ENCODE measurements at regions not wholly inside any gene's neighbourhood (a gene's known extent, or its start where the extent isn't known, plus 50 kb on each side); places are given as distances from the start of the nearest gene placed in this dataset.

GRCh38 chr6:92864966-92865555 is 554.3 kb downstream of the EPHA7 start:
- H3K4me3 ChIP-seq (ENCODE audit: low read length) = no peak overlapping the region
- H3K27ac ChIP-seq (ENCODE audit: low read length) = no peak overlapping the region
- H4K20me1 ChIP-seq (ENCODE audit: insufficient read depth) = no peaks in the 10 kb centered on the region
- H3F3A ChIP-seq (ENCODE audit: insufficient read depth, low read length, poor library complexity, severe bottlenecking) = no peaks in the 10 kb centered on the region
- H3K79me2 ChIP-seq (replicated peaks; ENCODE audit: insufficient read depth, low read length) = no peaks in the 10 kb centered on the region
- H3K27me3 ChIP-seq (ENCODE audit: insufficient read depth, low read depth, low read length) = no peaks in the 10 kb centered on the region
- no peaks in the 10 kb centered on the region for H3K36me3 ChIP-seq (ENCODE audit: insufficient read depth, low read length)
- H3K9ac ChIP-seq (ENCODE audit: low read length) = no peak overlapping the region
- no peak overlapping the region for H2AFZ ChIP-seq (ENCODE audit: low read depth, low read length)
- no peaks in the 10 kb centered on the region for H3K9me2 ChIP-seq (ENCODE audit: insufficient read depth, low read length)
- no peak overlapping the region for H3K4me2 ChIP-seq (ENCODE audit: low read length)
- no peak for TF ChIP-seq POLR2AphosphoS5 (IDR thresholded peaks at IDR 0.05)
- no peak for TF ChIP-seq RAD21 (conservative IDR thresholded peaks at IDR 0.05)
- no peak for TF ChIP-seq MXI1 (conservative IDR thresholded peaks at IDR 0.05; ENCODE audit: poor library complexity, severe bottlenecking)
- no peak for TF ChIP-seq SMC3 (conservative IDR thresholded peaks at IDR 0.05; ENCODE audit: poor library complexity)
- TF ChIP-seq EZH2 (IDR thresholded peaks at IDR 0.05; ENCODE audit: borderline replicate concordance, insufficient read depth, low read length, poor library complexity, severe bottlenecking) = no peak
- no peak for TF ChIP-seq TAF1 (IDR thresholded peaks at IDR 0.05; ENCODE audit: low read depth)
- TF ChIP-seq REST (IDR thresholded peaks at IDR 0.05; ENCODE audit: borderline replicate concordance) = no peak
- no peak for TF ChIP-seq CTCF (IDR thresholded peaks at IDR 0.05; ENCODE audit: poor library complexity, severe bottlenecking)
- TF ChIP-seq EP300 (conservative IDR thresholded peaks at IDR 0.05; ENCODE audit: poor library complexity, severe bottlenecking) = no peak
- H3K9me3 ChIP-seq (ENCODE audit: low read length) = no peaks in the 10 kb centered on the region

- no peaks in the 10 kb centered on the region for H3K27me3 ChIP-seq (ENCODE audit: insufficient read depth, low read depth, low read length)
- no peak overlapping the region for H2AFZ ChIP-seq (ENCODE audit: low read depth, low read length)
- no peak overlapping the region for H3K9ac ChIP-seq (ENCODE audit: low read length)
- H3K9me3 ChIP-seq (ENCODE audit: low read length) = no peaks in the 10 kb centered on the region
- no peak overlapping the region for H3K27ac ChIP-seq (ENCODE audit: low read length)
- H3K4me3 ChIP-seq (ENCODE audit: low read length) = no peak overlapping the region
- no peaks in the 10 kb centered on the region for H3K36me3 ChIP-seq (ENCODE audit: insufficient read depth, low read length)
- H3K9me2 ChIP-seq (ENCODE audit: insufficient read depth, low read length) = no peaks in the 10 kb centered on the region
- no peaks in the 10 kb centered on the region for H4K20me1 ChIP-seq (ENCODE audit: insufficient read depth)
- TF ChIP-seq RAD21 (conservative IDR thresholded peaks at IDR 0.05) (no peak), EZH2 (IDR thresholded peaks at IDR 0.05; ENCODE audit: borderline replicate concordance, insufficient read depth, low read length, poor library complexity, severe bottlenecking) (no peak), REST (IDR thresholded peaks at IDR 0.05; ENCODE audit: borderline replicate concordance) (no peak)
- no peaks in the 10 kb centered on the region for H3K79me2 ChIP-seq (replicated peaks; ENCODE audit: insufficient read depth, low read length)
- H3F3A ChIP-seq (ENCODE audit: insufficient read depth, low read length, poor library complexity, severe bottlenecking) = no peaks in the 10 kb centered on the region
- H3K4me2 ChIP-seq (ENCODE audit: low read length) = no peak overlapping the region
Measured at GRCh38 chr6:92849636-92850035, 569.7 kb downstream of the EPHA7 start.
